Left kidney (tissue), 1 donor: ENCODE measurements at regions not wholly inside any gene's neighbourhood (a gene's known extent, or its start where the extent isn't known, plus 50 kb on each side); places are given as distances from the start of the nearest gene placed in this dataset.
"Not testable (repeated sequence)": the region's sequence is repeated elsewhere in the genome, so short reads cannot be mapped to it uniquely, and the experiment has no call there.

Experiments
- DNase-seq: peaks from one replicate; pipeline ENCODE4 v3.0.0-alpha.2; 2013

DNA sequence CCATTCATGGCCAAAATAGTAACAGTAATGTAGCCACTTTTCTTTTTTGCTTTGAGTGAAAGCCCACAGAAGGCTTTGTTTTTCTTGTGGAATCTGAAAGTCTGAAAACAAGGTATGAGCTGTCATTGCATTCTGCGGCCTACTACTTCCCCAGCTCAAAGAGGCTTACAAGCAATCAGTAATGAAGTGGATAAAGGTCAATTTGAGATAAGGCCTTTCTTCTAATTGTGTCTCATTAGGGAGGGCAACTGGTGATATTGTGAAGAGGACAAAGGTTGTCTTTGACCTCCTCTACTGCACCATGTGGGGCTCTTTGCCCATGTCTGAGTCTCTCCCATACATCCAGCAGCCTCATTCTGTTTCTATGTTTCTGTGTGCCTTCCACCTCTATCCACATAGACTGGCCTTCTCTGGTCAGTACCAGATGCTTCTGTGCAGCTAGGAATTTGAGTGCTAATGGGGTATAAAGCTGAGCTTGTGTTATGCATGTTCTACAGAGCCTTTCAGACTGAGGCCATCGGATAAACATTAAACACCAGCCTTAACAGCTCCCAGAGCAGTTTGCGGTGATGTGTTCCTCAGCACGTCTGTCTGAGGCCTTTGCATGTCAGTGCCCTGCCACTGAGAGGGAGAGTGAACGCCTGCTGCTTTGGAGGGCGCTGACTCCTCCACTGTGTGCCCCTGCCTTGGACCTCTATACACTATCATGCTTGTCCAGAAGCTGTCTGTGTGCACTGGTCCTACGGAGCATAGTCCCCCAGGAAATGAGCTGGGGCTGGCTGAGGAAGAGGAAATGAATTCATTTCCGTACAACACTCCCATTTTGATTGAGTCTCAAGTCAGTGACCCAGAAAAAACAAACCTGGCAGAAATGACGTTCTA, 80.2 kb downstream of the SH2D1A start:
- no peak for DNase-seq

DNA sequence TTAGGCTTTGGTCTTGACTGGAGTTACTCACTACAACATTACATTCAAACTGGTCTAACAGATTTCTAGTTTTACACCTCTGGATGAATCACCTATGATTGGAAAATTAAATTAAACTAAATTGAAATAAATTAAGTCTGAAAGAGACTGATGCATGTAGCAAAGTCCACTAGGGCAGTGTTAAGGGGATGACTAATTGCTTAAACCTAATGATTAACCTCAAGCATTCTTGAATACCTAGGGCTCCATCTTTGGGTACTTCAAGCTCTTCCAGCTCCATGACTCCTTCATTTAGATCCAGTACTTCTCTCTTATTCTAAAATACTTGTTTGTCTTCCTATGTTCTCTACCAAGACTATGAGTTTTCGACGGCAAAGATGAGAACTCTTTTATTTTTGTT, 86.8 kb downstream of the SH2D1A start:
- no peak for DNase-seq

DNA sequence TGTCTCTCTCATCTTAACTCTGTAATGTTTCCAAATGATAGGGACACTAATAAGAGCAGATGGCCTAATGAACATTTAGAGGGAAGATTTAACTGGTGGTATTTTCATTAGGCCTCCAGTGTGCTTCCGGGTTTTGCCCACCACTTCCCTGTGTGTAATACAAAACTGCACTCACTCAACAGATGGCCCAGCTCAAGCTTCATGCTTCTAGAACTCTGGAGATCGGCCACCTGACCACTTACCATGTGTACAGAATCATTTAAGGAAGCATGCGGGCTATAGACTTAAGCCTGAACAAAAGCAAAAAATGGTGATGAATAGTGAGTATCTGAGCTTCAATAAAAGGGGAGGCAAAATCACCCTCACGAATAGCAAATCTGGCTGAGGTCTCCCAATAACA, 89.3 kb downstream of the SH2D1A start:
- DNase-seq = peak; percentile 11

DNA sequence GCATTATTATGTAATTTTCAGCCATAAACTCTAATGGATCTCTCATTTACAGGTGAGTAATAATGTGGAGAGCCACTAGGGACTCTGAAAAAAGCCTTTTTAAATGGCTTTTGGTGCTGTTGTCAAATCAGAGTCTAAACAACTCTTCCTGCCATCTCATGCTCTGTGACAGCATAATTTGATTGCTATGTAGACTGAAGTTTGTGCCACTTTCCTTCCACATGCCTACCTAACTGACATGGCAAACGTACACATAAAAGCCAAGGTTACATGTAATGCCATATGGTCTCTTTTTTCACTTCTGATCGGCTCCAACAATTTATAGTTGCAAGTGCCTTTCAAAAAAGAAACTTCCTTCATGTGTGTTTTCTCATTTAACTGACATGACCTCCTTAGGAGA, 94.3 kb downstream of the SH2D1A start:
- DNase-seq = no peak

DNA sequence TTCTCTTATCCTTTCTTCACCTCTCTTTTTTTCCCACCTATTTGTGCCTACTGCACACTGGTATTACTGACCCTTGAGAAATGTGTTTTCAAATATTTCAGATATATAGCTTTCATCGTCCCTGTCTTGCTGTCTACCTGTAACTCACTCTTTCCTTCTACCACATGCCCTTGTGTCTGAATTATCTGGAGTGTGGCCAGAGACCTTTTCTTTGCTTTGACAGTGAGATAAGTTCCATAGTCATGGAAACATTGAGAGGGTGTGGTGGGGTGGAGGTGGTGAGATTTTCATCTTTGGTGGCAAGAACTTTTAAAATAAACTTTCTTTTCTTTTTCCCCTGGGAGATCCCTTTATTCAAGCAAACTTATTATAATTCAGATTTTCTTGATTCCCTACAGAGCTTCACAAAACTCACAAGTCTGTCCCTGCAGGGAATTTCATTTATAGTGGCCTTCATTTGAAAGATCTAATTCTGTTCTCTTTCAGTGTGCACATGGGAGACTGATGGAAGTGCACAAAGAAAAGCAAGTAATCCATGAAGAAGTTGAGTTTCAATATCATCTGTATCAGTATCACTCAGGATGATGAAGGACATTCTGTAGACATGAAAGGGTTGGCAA, 95.7 kb downstream of the SH2D1A start:
- DNase-seq = no peak

DNA sequence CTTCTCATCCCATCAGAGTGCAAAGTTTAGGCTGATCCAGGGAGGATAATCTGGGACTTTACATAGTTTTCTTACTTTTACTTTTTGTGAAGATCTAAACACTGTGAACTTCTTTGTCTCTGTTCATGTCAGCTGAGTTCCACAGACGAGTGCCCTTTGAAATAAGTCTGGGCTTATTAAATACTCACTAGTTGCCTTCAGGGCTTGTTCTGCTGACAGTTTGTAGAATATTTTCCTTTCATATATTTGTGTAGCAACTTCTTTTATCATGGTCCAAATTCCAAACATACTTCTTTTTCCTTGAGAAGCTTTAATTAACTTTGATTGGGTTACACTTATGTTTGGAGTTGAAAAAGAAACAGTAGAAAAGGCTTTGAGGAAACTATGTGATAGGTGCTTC, 109.6 kb downstream of the SH2D1A start:
- no peak for DNase-seq

DNA sequence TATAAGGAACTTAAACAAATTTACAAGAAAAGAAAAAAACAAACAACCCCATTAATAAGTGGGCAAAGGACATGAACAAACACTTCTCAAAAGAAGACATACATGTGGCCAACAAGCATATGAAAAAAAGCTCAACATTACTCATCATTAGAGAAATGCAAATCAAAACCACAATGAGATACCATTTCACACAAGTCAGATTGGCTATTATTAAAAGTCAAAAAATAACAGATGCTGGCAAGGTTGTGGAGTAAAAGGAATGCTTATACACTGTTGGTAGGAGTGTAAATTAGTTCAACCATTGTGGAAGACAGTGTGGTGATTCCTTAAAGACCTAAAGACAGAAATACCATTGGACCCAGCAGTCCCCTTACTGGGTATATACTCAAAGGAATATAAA, 113.5 kb downstream of the SH2D1A start:
- DNase-seq = not testable (repeated sequence)

DNA sequence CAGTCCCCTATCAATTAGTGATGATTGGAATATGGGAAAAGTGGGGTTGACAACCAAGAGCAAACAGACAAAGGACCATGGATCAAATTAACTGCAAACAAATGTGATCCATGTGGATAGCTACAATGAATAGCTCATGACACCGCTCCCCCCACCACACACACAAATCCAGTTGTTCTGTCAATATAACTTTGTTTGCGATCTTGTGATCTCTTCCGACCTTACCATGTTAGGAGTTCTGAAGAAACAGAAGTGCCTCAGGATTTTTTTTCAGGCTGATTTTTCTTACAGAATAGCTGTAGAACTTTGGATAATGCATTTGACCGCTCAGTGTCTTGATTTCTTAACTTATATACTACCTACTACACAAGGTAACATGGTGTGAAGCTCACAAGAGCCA, 116.6 kb downstream of the SH2D1A start:
- no peak for DNase-seq

DNA sequence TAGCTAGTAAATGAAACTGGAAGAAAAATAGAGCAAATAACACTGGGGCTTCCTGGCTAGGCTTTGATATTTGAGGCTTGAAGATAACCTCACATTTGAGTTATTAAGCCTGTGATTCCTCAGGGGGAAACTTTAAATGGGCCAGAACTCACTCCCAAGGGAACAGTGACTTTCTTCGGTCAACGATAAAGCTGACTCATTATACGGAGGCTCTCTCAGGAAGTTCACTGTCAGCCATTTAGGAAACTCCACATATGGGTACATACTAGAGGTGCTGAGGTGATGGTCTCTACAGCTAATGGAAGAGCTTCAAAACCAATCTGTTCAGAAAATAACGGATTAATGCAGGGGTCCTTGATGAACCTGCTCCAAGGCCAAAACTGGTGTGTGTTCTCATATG, 120.8 kb downstream of the SH2D1A start:
- DNase-seq = no peak

DNA sequence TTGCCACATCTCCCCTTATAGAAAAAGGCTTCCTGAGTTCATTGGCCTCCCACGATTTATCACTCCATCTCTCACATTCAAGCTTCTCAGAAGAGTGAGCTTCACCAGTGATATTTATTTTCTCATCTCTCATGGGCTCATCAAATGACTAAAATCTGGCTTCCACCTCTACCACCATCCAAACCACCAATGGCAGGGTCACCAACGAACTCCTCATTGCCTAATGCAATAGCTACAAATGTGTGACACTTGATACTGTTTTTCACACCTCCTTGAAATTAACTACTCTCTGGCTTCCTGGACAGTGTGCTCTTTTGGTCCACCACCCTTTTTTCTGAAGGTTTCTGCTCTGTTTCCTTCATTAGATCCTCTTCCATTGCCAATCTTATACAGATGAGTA, 129.0 kb downstream of the SH2D1A start:
- no peak for DNase-seq

DNA sequence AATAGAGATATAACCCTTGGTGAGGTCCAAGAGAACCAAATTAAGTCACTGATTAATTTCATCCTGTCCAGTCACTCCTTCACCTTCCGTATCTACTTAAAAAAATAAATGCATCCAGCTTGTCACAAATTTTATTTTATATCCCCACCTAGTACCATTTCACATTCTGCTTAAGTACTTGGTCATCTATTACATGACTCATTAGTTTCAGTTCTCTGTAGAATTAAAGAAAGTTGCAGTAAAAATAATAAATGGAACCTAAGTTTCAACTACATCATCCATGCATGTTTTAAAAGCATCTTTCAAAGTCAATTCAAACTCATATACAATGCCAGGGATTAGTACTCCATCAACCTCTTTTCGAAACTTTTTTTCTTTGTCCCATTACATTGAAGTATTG, 130.2 kb downstream of the SH2D1A start:
- DNase-seq = no peak

DNA sequence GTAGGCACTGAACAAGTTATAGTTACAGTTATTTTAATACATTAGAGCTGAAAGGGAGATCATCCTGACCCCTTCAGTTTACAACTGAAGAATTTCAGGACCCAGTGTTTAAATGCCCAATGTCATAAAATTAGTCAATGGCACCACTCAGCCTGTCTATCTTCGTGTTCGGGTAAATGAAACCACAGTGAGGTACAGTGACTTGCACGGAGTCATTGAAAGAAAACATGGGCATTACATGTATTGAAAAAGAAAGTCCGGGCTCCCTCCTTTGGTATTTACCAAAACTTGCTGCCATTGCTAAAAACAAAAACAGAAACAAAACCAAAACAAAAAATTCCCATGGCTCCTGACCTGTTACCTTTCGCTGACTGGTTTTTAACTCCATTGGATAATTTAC, 131.7 kb downstream of the SH2D1A start:
- no peak for DNase-seq

DNA sequence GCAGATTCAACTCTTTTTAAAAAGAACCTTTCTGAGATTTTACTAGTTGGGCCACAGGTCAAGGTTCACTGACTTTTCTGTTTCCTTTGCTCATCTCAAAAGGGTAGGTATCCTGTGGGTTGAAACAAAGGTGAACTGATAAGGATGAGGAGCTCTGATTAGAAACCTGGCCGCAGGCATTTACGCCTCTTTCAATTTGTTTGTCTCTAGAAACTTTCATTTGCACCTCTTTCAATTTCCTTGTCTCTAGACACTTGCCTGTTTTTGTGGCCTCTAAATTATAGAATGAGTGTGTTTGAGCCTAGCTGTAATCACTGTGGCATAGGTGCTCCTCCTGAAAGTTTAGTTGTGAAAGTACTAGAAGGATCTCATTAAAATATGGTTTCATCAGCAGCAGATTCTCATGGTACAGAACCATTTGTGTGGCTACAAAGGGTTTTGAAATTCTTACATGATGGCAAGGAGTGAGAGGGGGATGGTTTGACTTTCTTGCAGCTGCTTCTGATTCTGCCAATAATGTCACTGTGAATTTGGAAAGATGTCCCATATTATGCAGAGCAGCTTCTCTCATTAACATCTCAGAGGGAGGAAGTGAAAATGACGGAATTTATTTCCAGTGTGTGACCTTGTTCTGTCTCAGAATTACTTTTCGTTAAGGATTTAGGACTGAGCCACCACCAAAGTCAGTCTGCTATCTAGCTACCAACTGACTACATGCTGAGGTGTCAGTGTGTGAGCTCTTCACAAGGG, 142.2 kb downstream of the SH2D1A start:
- no peak for DNase-seq

DNA sequence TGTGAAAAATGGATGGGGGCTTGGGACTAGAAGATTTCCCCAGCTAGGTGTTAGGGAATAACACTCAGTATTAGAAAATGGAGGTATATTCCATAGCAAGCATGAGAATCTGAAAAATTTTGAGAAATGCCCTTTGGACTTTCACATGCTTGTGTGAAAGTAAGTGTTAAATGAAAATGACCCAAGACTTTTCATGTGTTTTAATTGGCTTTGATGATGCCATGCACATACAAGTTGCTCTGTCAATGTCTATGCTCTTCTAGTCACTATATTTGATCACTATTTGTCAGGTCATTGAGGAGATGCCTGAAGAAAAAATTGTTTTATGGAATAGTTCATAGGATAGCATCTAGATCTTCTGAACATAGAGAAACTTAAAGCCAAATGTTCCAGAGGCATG, 147.6 kb downstream of the SH2D1A start:
- DNase-seq = no peak

DNA sequence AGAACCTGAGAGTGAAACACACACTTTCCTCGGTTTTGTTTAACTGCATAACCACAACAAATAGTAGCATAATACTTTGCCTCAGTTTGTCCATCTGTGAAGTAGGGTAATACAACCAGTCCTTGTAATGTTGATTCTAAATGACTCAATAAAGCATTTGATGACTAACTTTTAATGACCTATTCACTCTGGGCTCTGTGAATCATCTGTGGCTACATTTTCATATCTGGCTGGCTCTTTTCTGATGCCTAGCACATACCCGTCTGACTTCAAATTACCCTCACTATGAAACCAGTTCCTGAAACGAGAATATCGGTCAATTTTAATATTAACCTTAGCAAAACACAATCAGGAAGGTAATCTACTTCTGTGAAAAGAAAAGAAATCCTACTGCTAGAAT, 151.0 kb downstream of the SH2D1A start:
- DNase-seq = no peak

DNA sequence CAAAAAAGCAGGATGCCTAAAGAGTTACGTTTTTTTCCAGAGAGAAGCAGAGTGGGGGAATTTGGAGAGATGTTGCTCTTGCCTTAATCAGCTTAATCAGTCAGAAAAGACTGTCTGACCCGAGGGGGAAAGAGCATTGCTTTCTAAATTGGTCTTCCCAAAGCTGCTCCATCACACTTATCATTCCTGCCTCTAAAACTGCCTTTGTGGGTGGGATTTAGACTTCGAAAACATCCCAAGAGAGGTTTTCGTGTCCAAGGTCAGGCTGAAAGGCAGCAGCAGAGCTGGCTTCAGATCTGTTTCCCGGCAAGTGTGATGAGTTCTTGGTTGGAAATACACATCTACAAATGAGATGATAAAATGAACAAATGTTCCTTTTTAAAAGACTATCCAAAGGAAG, 155.2 kb downstream of the SH2D1A start:
- DNase-seq = no peak

DNA sequence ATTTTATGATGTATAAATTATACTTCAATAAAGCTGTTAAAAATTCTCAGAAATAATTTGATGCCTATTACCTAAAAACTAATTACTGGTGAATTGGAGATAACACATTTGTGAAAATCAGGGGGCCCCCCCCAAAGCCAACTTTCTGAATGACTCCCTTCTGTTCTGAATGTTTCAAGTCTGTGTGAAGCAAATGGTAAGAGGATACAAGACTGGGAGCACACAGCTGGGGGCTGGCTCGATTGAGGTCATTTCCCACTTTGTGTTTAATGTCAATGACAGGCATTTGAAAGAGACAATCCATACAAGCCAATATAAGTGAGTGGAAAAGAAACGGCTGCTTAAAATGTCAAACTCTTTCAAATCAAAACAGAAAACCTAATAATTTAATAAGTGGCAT, 155.8 kb downstream of the SH2D1A start:
- DNase-seq = no peak

DNA sequence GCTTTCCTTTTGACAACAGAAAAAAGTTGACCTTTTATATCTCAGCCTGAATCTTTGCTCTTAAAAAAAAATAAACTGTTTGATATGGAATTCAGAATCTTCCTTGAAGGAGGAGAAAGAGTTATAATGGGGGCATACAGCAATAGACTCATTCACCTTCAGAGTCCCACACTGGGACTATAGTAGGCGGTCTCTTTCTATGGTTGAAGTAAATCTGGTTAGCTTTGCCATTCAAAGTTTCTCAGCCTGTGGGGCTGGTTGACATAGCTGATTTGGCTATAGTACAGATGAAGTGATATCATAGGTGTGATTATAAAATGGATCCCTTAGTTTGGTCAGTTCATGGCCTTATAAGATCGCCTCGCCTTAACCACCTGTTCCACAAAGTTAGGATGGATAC, 156.2 kb downstream of the SH2D1A start:
- no peak for DNase-seq

DNA sequence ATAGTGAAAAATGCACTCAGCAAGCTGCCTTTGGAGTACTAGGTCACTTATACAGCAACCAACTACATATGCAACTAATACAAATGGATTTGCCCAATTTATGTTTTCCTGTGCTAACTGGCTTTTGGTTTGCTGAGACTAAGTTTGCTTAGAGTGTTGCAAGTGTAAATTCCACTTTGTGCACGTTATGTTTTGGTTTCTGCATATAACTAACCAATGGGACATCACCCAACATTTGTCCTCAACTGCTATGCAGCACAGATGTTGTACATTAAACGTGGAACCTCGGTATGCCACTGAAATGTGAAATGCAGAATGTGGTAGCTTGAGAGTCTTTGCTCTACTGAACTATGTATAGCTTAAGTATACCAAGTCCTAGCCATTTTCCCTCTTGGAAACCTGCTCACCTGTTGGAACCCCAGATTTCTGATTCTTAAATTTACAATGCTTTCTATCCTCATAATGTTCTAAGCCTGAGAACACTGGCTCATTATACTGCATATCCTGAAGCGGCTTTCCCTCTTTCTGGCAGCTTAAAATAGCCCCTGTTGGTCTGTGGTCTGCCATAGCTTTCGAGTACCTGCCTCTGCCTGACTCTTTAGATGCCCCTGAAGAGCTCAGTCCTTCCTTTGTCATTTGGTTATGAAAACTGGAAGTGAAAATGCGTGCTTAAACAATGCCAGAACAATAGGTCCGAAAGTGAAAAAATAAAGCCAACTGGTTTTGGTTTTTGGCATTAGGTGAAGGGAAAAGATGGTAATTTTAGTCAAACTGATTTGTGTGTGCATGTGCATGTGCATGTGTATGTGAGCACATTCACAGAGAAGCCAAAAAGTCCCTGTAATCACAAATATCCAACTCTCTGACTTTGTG, 158.0 kb downstream of the SH2D1A start:
- DNase-seq = no peak

DNA sequence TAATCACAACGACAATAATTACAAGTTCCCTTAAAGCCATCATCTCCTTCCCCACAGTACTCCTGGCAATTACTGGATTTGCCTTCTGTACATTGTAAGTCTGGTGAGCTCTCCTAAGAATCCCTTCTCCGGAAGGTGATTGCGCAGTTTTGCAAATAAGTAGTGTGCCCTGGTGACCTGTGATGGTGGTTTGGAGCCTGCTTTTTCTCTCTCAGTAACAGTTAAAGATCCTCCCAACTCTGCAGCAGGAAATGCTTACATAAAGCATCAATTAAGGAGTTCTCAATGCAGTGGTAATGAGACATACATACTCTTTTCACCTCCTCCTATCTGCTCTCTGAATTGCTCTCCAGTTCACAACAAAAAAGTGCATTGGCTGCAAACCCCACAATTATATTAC, 159.7 kb downstream of the SH2D1A start:
- DNase-seq = no peak

DNA sequence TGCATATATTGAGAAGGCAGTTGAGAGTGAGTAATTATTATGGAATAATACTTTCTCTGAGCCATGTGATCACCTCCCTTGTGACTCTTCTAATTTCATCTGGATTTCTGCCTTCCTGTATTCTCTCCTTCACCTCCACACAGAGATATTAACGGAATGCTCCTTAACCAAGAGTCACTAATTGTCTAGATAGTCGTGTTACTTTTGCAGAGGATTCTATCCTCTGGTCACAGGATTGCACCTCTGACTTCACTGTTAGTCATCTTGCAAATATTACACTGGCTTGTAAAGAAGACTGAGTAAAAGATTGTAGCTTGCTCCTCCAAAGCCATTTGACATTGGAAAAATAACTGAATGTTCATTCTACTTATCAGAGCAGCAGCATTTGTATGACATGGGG, 160.9 kb downstream of the SH2D1A start:
- no peak for DNase-seq

DNA sequence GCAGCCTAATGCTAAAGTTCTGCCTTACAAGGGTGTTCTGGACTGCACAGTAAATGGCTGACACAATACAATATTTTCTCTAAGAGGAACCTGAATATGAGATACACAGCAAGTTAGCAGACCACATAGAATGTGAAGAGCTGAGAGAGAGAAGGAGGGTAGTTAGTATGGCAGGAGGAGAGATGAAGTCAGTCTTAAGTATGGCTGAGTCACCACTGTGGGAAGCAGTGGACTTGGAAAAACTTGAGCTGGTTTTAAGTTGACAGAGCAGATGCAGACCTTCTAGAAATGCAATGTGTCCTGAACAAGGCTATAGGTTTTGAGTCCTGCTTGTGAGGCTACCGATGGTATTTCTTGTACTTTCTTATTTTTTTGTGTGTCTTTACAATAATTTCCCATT, 172.5 kb downstream of the SH2D1A start:
- DNase-seq = no peak
